HepG2 (cell line): ENCODE measurements at regions not wholly inside any gene's neighbourhood (a gene's known extent, or its start where the extent isn't known, plus 50 kb on each side); places are given as distances from the start of the nearest gene placed in this dataset.

Experiments used
- ATAC-seq: fragments of 200-7000 bp; cut with Tn5 transposase; 3 replicates; pipeline ENCODE4 v1.9.1; 2020; ENCODE audit warnings: mild to moderate bottlenecking, moderate library complexity
- BruUV-seq: library from RNA; stranded (reverse); fragments of 400-500 nt; replicated peaks from 2 replicates; lab custom pipeline; 2021; lab: Mats Ljungman, UMichigan
- CTCF ChIA-PET: fragments of 300-600 bp; formaldehyde crosslinking; extraction: SDS; loops from one replicate; lab custom pipeline; 2021; ENCODE audit warnings: low total read pairs, inconsistent platforms, low intra/inter-chr PET ratio; lab: Yijun Ruan, JAX
- POLR2A ChIA-PET: fragments of 350-600 bp; sonication (Branson Sonifier 250); formaldehyde crosslinking; loops from one replicate; lab custom pipeline; 2020; ENCODE audit warnings: antibody characterized with exemption, inconsistent platforms; lab: Yijun Ruan, JAX
- DNase-seq: peaks from one replicate; pipeline ENCODE4 v3.0.0-alpha.2; 2015; ENCODE audit warnings: low spot score
- FAIRE-seq: peaks from 3 replicates; lab custom pipeline; 2011; peaks lifted over from hg19 to GRCh38; lab: Jason Lieb, UNC
- H2AFZ ChIP-seq: one replicate; pipeline ENCODE4 v1.6.1; 2011; ENCODE audit warnings: low read length, inconsistent platforms
- H3K27ac ChIP-seq: fragments of 300-600 bp; 3 replicates; pipeline ENCODE4 v1.8.0; 2011; ENCODE audit warnings: mixed run types, mild to moderate bottlenecking, mixed read lengths, low read length, inconsistent platforms; ENCODE audit not compliant: insufficient read depth; ENCODE audit errors: extremely low read length
- H3K27me3 ChIP-seq, 2 experiments: fragments of 200-600 bp in 1 of 2; 2 replicates in 1 of 2; 3 replicates in 1 of 2; pipeline versions ENCODE4 v1.6.0 to v1.8.0; 2011; ENCODE audit warnings: low read length in 2 of 2, mild to moderate bottlenecking in 2 of 2, moderate library complexity in 2 of 2, inconsistent platforms in 1 of 2; ENCODE audit not compliant: insufficient read depth in 2 of 2, control insufficient read depth in 1 of 2
- H3K36me3 ChIP-seq, 2 experiments: fragments of 200-600 bp in 1 of 2; replicated peaks in 1 of 2; 2 replicates in 1 of 2; 3 replicates in 1 of 2; pipeline versions ENCODE4 v1.5.1 to v1.8.0; 2011; ENCODE audit warnings: low read length in 2 of 2, inconsistent platforms in 1 of 2; ENCODE audit not compliant: insufficient read depth in 2 of 2, control insufficient read depth in 1 of 2
- H3K4me1 ChIP-seq: 2 replicates; pipeline ENCODE4 v1.5.1; 2012; ENCODE audit warnings: low read length, inconsistent platforms; ENCODE audit not compliant: insufficient read depth
- H3K4me2 ChIP-seq: 2 replicates; pipeline ENCODE4 v1.6.0; 2011; ENCODE audit warnings: low read depth, low read length, inconsistent platforms
- H3K4me3 ChIP-seq, 3 experiments: fragments of 200-600 bp in 1 of 3; sonication (generic), shearing (Covaris generic) in 1 of 3; replicated peaks in 1 of 3; 2 replicates each; pipeline ENCODE4 v1.5.1; 2011 to 2016; ENCODE audit warnings: low read length in 3 of 3, inconsistent platforms in 2 of 3, low read depth in 2 of 3, mild to moderate bottlenecking in 2 of 3, control low read depth in 1 of 3, mixed read lengths in 1 of 3; ENCODE audit not compliant: insufficient read depth in 1 of 3
- H3K79me2 ChIP-seq: one replicate; pipeline ENCODE4 v1.6.1; 2011; ENCODE audit warnings: low read length, inconsistent platforms; ENCODE audit not compliant: insufficient read depth
- H3K9ac ChIP-seq: 2 replicates; pipeline ENCODE4 v1.6.0; 2011; ENCODE audit warnings: mild to moderate bottlenecking, low read depth, low read length, inconsistent platforms; ENCODE audit not compliant: insufficient read depth
- H3K9me3 ChIP-seq: 2 replicates; pipeline ENCODE4 v1.5.1; 2012; ENCODE audit warnings: mild to moderate bottlenecking, low read length
- H4K20me1 ChIP-seq: 2 replicates; pipeline ENCODE4 v1.6.0; 2011; ENCODE audit warnings: inconsistent platforms, mild to moderate bottlenecking, low read length, moderate library complexity; ENCODE audit not compliant: insufficient read depth
- AGO1 ChIP-seq: fragments of 200-400 bp; formaldehyde crosslinking; IDR thresholded peaks from 2 replicates; pipeline ENCODE4 v1.6.1; 2017; ENCODE audit warnings: mild to moderate bottlenecking, low read depth, low read length, moderate library complexity; ENCODE audit not compliant: poor library complexity, severe bottlenecking
- CHD4 ChIP-seq: fragments of 200-600 bp; sonication (generic); IDR thresholded peaks from 2 replicates; pipeline ENCODE4 v1.7.0; 2017; ENCODE audit warnings: mild to moderate bottlenecking, low read length, borderline replicate concordance
- MED8 ChIP-seq: sonication (generic); formaldehyde crosslinking; IDR thresholded peaks from 2 replicates; pipeline ENCODE4 v1.8.1; 2023; ENCODE audit warnings: mild to moderate bottlenecking, missing genetic modification reagents; ENCODE audit not compliant: insufficient replicate concordance
- NFE2L2 ChIP-seq: fragments of 150-350 bp; IDR thresholded peaks from 2 replicates; pipeline ENCODE4 v1.6.1; 2014; ENCODE audit warnings: low read length
- PRMT3 ChIP-seq: sonication (generic); formaldehyde crosslinking; IDR thresholded peaks from 2 replicates; pipeline ENCODE4 v1.8.1; 2022; ENCODE audit warnings: low read depth, mild to moderate bottlenecking, moderate library complexity, missing genetic modification reagents, borderline replicate concordance
- SPEN ChIP-seq: sonication (generic); formaldehyde crosslinking; IDR thresholded peaks from 2 replicates; pipeline ENCODE4 v1.5.1; 2020; ENCODE audit warnings: low read depth, mild to moderate bottlenecking, missing genetic modification reagents
- ZNF530 ChIP-seq: sonication (generic); formaldehyde crosslinking; IDR thresholded peaks from 2 replicates; pipeline ENCODE4 v1.5.0; 2020; ENCODE audit warnings: low read depth, mild to moderate bottlenecking, missing genetic modification reagents
- ZNF607 ChIP-seq: sonication (generic); formaldehyde crosslinking; IDR thresholded peaks from 2 replicates; pipeline ENCODE4 v1.5.1; 2020; ENCODE audit warnings: missing genetic modification reagents, mild to moderate bottlenecking, borderline replicate concordance
- ZNF746 ChIP-seq: sonication (generic); formaldehyde crosslinking; IDR thresholded peaks from 2 replicates; pipeline ENCODE4 v1.8.0; 2022; ENCODE audit warnings: mild to moderate bottlenecking, missing genetic modification reagents
- ZNF792 ChIP-seq: IDR thresholded peaks from 2 replicates; pipeline ENCODE4 v1.6.1; 2016
- WGBS: methylation state at CpG from one replicate; pipeline ENCODE4 v1.1.6; 2017; ENCODE audit warnings: low lambda C conversion rate; 5-methylcytosine and 5-hydroxymethylcytosine counted together
- in situ Hi-C: cut with HindIII; loops from 2 replicates; pipeline ENCODE4 v1.10.0; 2017; ENCODE audit warnings: low pct_unique_long_range_greater_than_20kb; ENCODE audit not compliant: extremely low pct_ligation_motif_present
- intact Hi-C: fragments of 100-400 bp; cut with micrococcal nuclease; formaldehyde crosslinking; loops from one replicate; pipeline ENCODE4 v1.10.0; 2022; ENCODE audit not compliant: unreplicated experiment
- TF ChIP-seq, protein P1 (sequence below): IDR thresholded peaks from 2 replicates; pipeline ENCODE4 v1.6.1; 2018; ENCODE audit warnings: missing genetic modification reagents, mild to moderate bottlenecking, missing compliant biosample characterization

DNA sequence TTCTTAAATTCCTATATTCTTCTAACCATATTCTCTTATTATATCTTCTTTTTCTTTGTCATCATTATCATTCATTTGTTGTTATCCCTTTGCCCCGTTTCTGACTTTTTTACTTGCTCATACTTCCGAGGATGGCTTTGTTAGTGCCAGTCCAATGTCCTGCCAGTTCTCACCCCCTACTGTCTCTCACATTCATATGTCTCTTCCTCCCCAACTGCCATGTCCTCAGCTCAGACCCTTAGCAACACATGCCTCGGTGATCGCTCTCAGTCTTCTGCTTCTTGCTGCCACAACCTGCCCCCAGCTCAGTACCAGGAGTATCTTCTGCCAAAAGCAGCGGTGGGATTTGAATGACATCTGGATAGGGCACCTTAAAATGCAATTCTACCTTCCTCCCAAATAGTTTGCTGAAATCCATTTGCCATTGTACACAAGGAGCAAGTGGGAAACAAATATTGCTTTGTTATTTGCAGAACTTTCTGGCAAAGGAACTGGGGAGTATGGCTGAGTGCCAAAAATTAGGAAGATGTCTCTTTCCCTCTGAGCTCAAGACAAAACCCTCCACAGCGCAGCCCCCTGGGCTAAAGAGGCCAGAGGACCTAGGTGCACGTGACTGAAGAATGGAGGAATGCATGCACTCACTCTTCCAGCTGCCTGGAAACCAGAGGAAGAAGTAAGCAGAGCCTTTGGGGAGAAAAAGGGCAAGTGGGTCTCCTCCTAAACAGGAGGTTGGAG lies 57.7 kb upstream of the CTNNB1 start:
- POLR2A ChIA-PET, result no interaction called here
- TF ChIP-seq PRMT3 (CRISPR knock-in tag) (no peak), CHD4 (no peak)
- TF ChIP-seq, all 625 proteins: peak for 0
- H3K27ac ChIP-seq, result no peak overlapping the region
- CTCF ChIA-PET, result no interaction called here
- DNase-seq, result no peak
- no peak for FAIRE-seq
- peaks cover 0 to 9% of the 10 kb centered on the region in 2 experiments; a peak in 1 of 5 replicates for H3K27me3 ChIP-seq
- no peaks in the 10 kb centered on the region for H3K36me3 ChIP-seq
- no peak overlapping the region for H3K4me2 ChIP-seq
- H4K20me1 ChIP-seq, result no peaks in the 10 kb centered on the region
- intact Hi-C loops (no loop called here), in situ Hi-C loops (no loop called here)
- WGBS, result 21% methylated on average over 7 of the region's 7 CpGs
- no peak overlapping the region for H3K9ac ChIP-seq
- H3K9me3 ChIP-seq, result no peaks in the 10 kb centered on the region
- no TSS peak for BruUV-seq
- H3K79me2 ChIP-seq, result no peaks in the 10 kb centered on the region
- no peak overlapping the region for H3K4me3 ChIP-seq
- H2AFZ ChIP-seq, result no peak overlapping the region
- ATAC-seq, result no peak
- no peaks in the 10 kb centered on the region for H3K4me1 ChIP-seq

DNA sequence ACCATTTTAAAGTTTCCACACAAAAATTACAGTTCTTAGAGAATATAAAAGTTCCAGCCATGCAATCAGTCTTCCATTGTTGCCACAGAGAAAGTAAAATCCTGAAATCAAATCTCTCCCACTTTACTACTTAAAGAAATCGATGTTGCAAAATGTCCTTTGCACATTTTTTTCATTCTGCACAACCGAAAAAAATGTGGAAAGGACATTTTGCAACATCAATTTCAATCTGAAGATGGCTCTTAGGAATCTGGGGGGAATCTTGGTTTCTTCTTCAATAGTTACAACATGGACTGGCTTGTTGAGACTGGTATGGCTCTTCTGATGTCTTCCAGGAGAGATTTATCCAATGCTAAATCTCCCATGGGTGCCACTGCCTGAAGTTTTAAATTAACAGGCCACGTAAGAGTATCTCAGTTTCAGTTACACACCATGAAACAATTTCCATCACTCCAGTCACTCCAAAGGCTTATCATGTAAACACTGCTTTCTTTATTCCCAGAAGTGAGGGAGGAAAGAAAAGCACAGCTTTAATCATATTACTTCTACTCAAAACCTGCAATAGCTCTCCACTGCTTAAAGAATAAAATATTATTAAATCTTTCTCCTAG lies 55.8 kb upstream of the CTNNB1 start:
- CTCF ChIA-PET, result no interaction called here
- Histone ChIP-seq H3K4me2 (no peak overlapping the region), H3K9ac (no peak overlapping the region), H3K79me2 (no peaks in the 10 kb centered on the region), H3K27ac (no peak overlapping the region)
- FAIRE-seq (no peak), ATAC-seq (no peak)
- POLR2A ChIA-PET, result no interaction called here
- TF ChIP-seq, protein P1, sequence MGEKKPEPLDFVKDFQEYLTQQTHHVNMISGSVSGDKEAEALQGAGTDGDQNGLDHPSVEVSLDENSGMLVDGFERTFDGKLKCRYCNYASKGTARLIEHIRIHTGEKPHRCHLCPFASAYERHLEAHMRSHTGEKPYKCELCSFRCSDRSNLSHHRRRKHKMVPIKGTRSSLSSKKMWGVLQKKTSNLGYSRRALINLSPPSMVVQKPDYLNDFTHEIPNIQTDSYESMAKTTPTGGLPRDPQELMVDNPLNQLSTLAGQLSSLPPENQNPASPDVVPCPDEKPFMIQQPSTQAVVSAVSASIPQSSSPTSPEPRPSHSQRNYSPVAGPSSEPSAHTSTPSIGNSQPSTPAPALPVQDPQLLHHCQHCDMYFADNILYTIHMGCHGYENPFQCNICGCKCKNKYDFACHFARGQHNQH, result no peak
- TF ChIP-seq AGO1, result no peak
- TF ChIP-seq ZNF607 (CRISPR knock-in tag), result no peak
- no peak for TF ChIP-seq SPEN (CRISPR knock-in tag)
- no peak for TF ChIP-seq ZNF530
- no peak for TF ChIP-seq MED8
- no peak for TF ChIP-seq ZNF792 (CRISPR knock-in tag)
- no peak for TF ChIP-seq ZNF746
- TF ChIP-seq NFE2L2, result no peak
- TF ChIP-seq, all 625 proteins: peak for 0
- Histone ChIP-seq H2AFZ (no peak overlapping the region), H3K27me3 (peaks cover 0 to 9% of the 10 kb centered on the region in 2 experiments; a peak in 1 of 5 replicates), H3K9me3 (no peaks in the 10 kb centered on the region), H3K4me3 (no peak overlapping the region), H3K4me1 (no peaks in the 10 kb centered on the region), H4K20me1 (no peaks in the 10 kb centered on the region), H3K36me3 (no peaks in the 10 kb centered on the region)
- BruUV-seq, result no TSS peak
- intact Hi-C loops, result no loop called here
- no peak for DNase-seq
- WGBS, result 0% methylated on average over 3 of the region's 3 CpGs
- in situ Hi-C loops, result no loop called here
